NCI-H146 (cell line): ENCODE measurements at regions not wholly inside any gene's neighbourhood (a gene's known extent, or its start where the extent isn't known, plus 50 kb on each side); places are given as distances from the start of the nearest gene placed in this dataset.
"Not testable (repeated sequence)": the region's sequence is repeated elsewhere in the genome, so short reads cannot be mapped to it uniquely, and the experiment has no call there.

Source experiments
- DNase-seq: peaks from one replicate; lab custom pipeline; 2025; lab: John Stamatoyannopoulos, UW

DNA sequence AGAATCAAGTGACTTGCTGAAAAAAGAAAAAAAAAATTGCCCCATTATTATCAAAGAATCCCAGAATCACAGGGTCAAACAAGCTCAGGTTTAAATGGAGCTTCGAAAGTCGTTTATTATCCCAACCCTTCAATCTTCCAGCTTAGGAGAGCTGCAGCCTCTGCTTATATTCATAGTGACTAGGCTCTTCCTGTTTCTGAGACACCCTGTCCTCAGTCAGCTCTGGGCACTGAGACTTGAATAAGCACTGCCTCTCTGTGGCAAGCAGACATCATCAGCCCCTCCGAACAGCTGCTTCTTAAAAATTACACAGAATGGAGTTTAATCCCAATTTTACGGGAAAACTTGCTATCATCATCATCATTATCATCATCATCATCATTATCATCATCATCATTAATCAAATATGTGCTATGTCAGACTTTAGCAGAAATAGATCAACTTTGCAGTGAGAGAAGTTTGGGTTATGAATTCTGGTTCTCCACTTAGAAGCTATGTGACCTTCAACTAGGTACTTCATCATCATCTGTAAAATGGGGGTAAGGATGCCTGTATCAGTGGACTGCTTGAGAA, 614.0 kb upstream of the SYNCRIP start:
- DNase-seq: no peak

- DNase-seq: no peak
Measured at GRCh38 chr6:86255973-86256372, 613.3 kb upstream of the SYNCRIP start.

GRCh38 chr6:86251106-86251505, 608.4 kb upstream of the SYNCRIP start:
- no peak for DNase-seq

GRCh38 chr6:86217906-86218305, 575.2 kb upstream of the SYNCRIP start:
- no peak for DNase-seq

- DNase-seq: no peak
Measured at GRCh38 chr6:86215323-86215722, 572.6 kb upstream of the SYNCRIP start.

DNA sequence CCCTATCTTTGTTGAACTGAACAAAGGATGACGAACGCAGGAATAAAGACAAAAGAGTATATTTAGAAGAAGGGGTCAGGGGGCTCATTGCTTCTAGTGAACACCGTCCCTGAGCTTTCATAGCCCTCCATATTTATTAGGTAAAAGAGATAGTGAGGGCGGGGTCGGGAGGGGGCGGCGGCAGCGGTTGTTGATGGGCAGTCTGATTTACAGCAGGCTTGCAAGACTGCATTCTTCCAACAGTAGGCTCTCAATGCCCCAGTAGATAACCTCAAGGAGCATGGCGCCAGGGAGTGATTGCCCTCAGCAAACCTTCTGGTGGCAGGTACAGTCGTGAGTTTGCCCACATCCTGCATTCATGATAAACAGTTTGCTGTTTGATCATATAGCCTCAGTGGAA, 563.3 kb upstream of the SYNCRIP start:
- DNase-seq: no peak

DNA sequence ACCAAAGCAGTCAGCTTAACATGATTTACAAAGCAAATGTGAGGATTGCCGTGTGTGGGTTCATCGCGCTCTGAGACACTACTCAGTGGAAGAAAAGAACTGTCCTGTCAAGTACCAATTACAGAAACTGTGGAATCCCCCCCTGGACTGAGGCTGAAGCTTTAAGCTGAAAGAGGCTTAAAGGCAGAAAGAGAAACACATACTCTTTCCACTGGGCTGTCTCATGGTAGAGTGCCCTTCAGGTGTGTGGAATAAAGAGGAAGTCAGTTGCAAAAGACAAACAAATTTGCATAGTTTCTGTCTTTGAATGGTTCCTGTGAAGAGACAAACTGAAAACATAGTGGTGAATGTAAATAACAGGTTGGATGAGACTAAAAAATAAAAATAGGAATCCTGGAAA, 560.4 kb upstream of the SYNCRIP start:
- DNase-seq: no peak

DNA sequence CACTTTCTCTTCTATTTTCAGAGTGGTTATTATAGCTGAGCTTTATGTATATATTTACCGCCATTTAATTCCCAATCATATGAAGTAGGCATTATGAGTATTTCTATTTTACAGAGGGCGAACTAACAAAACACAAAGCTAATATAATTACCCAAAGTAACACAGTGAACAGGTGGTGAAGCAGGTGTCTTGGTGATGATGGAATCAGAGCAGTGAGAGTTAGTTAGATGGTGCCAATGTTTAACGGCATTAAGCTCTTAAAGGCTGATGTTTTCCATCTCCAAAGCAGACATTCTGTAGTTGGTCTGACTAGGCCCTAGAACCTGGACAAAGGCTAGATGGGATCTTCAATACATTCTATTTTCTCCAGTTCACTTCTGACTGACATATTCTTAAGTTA, 551.1 kb upstream of the SYNCRIP start:
- DNase-seq: peak; percentile 56

- peak; percentile 8 for DNase-seq
Measured at GRCh38 chr6:86192123-86192522, 549.4 kb upstream of the SYNCRIP start.

- DNase-seq: peak; percentile 27
Measured at GRCh38 chr6:86175149-86175548, 532.5 kb upstream of the SYNCRIP start.

DNA sequence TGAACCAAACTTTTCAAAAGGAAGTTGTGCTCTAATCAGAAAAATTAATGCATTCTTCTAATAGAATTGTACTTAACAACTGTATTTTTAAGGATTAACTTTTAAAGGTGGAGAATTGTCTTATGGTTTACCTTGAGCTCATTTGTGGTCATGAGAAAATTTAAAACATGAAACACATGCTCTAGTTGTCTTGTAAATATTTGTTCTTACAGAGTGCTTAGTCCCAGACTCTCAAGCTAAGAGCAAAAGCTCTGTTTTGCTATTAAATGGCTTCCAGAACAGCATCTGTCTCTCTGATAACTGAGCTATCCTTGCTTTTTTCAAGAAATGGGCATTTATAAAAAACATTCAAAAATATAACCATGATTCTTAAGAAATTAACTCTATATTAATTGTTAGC, 512.2 kb upstream of the SYNCRIP start:
- DNase-seq: no peak

- no peak for DNase-seq
Measured at GRCh38 chr6:86153521-86153920, 510.8 kb upstream of the SYNCRIP start.

GRCh38 chr6:86152546-86152945, 509.9 kb upstream of the SYNCRIP start:
- DNase-seq: no peak

DNA sequence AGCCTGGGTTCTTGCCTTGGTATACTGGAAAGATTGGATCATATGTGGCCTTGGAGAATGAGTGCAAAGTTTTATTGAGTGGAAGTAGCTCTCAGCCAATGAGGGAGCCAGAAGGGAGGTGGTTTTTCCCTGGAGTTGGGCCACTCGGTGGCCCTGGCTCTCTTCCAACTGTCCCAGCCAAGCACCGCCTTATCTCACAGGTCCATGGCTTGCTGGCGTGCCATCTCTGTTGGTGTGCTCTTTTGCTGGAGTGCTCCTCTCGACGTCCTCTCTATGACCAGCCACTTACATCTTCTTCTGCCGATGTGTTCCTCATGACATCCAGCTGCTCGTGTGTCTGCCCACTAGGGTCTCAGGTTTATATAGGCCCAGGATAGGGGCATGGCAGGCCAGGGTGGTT, 505.9 kb upstream of the SYNCRIP start:
- no peak for DNase-seq

DNA sequence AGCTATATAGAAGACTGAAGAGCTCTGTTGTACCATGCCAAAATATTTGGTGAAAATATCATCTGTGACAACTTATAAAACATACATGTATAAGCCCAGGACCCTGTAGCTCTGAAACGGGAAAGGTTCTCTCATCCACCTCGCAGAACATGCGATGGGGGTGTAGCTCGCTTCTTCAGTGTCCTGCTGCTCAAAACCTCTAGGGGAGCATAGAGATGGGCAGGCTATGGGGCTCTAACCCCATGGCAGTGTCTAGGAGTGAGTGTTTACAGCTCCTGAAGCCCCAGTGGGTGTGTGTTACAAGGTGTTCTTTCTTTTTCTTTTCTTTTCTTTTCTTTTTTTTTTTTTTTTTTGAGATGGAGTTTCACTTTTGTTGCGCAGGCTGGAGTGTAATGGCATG, 505.2 kb upstream of the SYNCRIP start:
- DNase-seq: no peak

- no peak for DNase-seq
Measured at GRCh38 chr6:86147311-86147710, 504.6 kb upstream of the SYNCRIP start.

DNA sequence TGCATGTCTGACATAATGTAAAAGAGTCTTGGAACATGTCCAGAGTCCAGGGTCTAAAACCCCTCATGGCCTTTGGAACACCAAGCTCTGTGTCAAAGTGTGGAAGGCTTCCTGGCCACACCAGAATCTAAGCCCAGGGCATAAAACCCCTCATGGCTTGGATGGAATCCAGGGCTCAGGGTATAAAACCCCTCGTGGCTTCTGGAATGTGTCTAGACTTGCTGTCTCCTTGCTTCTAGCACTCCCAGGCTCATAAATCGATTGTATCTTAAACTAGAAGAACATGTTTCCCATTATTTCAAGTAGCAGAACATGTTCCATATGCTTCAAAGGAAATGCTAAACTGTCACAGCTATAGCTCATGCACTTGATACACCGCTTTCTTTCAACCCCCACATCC, 504.1 kb upstream of the SYNCRIP start:
- DNase-seq: not testable (repeated sequence)

DNA sequence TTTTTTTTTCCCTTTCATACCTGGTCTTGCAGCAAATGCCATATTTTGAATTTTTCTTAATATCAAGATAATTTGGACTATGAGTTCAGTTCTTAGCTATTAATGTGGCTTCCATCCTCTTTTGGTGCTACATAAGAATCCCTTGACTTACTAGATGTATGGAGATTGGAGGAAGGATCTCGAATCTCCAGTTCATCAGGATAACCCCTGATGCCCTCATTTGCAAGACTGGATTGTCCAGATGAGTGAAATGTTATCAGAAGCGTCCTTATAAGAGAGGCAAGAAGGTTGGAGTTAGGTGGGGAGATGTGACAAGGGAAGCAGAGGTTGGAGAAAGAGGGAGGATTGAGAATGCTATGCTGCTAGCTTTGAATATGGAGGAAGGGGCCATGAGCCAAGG, 499.6 kb upstream of the SYNCRIP start:
- no peak for DNase-seq

GRCh38 chr6:86128130-86128814, 485.6 kb upstream of the SYNCRIP start:
- no peak for DNase-seq

DNA sequence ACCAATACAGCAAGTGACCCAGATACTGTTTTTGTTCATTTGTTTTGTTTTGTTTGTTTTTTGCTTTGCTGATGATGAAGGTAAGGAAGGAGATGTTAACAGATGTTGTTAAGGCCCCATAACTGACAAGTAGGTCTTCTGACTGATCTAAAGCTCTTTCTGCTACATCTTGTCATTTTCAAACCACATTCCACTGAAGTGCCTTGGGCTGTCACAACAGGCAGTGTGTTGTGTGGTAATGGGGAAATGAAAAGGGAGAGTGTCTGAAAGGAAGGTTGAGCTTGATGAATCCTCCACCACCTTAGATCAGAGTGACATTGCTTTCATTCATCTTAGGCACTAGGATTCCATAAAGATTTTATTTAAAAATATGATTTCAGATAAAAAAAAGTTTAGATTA, 479.4 kb upstream of the SYNCRIP start:
- DNase-seq: no peak

DNA sequence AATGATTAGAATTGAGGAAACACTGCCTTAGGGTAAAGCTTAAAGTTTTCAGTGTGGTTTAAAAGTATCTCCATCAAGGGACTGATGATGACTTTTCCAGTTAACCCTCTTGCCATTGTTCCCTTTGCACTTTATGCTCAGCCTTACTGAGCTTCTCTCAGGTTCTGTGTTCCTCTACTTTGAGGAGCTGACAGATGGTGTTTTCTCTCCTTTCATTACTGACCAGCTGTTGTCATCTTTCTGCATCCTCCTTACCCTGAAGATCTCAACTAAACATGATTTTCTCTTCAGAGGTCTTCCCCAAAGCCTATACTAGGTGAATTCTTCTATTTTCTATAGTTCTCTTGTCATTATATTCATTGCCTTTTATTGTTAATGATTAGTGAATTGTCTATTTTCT, 475.6 kb upstream of the SYNCRIP start:
- DNase-seq: no peak

GRCh38 chr6:86107985-86108384, 465.3 kb upstream of the SYNCRIP start:
- no peak for DNase-seq

- DNase-seq: no peak
Measured at GRCh38 chr6:86087954-86088353, 445.3 kb upstream of the SYNCRIP start.

DNA sequence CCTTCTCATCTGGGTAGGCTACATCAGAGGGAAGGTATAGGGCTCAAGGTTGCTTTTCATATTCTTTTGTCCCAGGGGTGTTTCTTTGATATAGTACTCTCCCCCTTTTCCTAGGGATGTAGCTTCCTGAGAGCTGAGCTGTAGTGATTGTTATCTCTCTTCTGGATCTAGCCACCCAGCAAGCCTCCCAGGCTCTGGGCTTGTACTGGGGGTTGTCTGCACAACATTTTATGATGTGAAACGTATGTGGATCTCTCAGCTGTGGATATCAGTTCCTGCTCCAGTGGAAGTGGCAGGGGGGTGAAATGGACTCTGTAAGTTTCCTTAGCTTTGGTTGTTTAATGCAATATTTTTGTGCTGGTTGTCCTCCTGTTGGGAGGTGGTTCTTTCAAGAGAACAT, 437.3 kb upstream of the SYNCRIP start:
- no peak for DNase-seq
